ENCODE measurements at regions not wholly inside any gene's neighbourhood (a gene's known extent, or its start where the extent isn't known, plus 50 kb on each side); places are given as distances from the start of the nearest gene placed in this dataset.

DNA sequence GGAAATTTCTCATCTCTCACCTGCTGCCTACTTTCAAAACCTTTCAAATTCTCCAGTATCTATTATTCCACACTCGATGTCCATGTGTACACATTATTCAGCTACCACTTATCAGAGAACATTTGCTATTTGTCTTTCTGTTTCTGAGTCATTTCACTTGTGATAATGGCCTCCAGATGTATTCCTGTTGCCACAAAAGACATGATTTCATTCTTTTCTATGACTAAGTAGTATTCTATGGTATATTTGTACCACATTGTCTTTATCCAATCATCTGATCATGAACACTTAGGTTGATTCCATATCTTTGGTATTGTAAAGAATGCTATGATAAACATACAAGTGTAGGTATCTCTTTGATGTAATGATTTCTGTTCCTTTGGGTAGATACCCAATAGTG is 310.1 kb upstream of the SPOCK3 start:
- H3K4me3 ChIP-seq = no peak overlapping the region
- ATAC-seq (no peak), DNase-seq (no peak)
- H3K9me3 ChIP-seq = peaks cover 0 to 25% (median 0%) of the 10 kb centered on the region in 12 donors
- H3K27me3 ChIP-seq = no peaks in the 10 kb centered on the region
- WGBS, 4 donors = 51 to 74% (median 63%) methylated on average over 1 of the region's 1 CpG
- TF ChIP-seq CTCF (IDR thresholded peaks at IDR 0.05) = no peak
- TF ChIP-seq POLR2A (IDR thresholded peaks at IDR 0.05) = no peak
- intact Hi-C loops (cut with DNase I) = no loop called here
- no peaks in the 10 kb centered on the region for H3K36me3 ChIP-seq
- no peaks in the 10 kb centered on the region for H3K4me1 ChIP-seq
- H3K27ac ChIP-seq = no peak overlapping the region

GRCh38 chr4:167550021-167550420 is 315.7 kb upstream of the SPOCK3 start:
- TF ChIP-seq CTCF (IDR thresholded peaks at IDR 0.05) (no peak), POLR2A (IDR thresholded peaks at IDR 0.05) (no peak)

GRCh38 chr4:167555338-167556022 is 321.2 kb upstream of the SPOCK3 start:
- peaks cover 0 to 16% (median 3%) of the 10 kb centered on the region in 12 donors for H3K9me3 ChIP-seq
- intact Hi-C loops (cut with DNase I) = no loop called here
- no peak for ATAC-seq

More at GRCh38 chr4:167550021-167550420, 315.7 kb upstream of the SPOCK3 start:
- Histone ChIP-seq H3K4me3 (no peak overlapping the region), H3K36me3 (no peaks in the 10 kb centered on the region), H3K27me3 (no peaks in the 10 kb centered on the region), H3K4me1 (no peaks in the 10 kb centered on the region), H3K27ac (no peak overlapping the region), H3K9me3 (peaks cover 0 to 12% (median 0%) of the 10 kb centered on the region in 12 donors)
- intact Hi-C loops (cut with DNase I) = no loop called here
- no peak for DNase-seq
- ATAC-seq = no peak
- 21 to 33% (median 32%) methylated on average over 5 of the region's 5 CpGs for WGBS, 4 donors

GRCh38 chr4:167578906-167579305 is 344.6 kb upstream of the SPOCK3 start:
- TF ChIP-seq POLR2A (IDR thresholded peaks at IDR 0.05) (no peak), CTCF (IDR thresholded peaks at IDR 0.05) (no peak)
- H3K27me3 ChIP-seq = no peaks in the 10 kb centered on the region
- intact Hi-C loops (cut with DNase I) = no loop called here
- peaks cover 0 to 59% (median 10%) of the 10 kb centered on the region in 12 donors for H3K9me3 ChIP-seq
- ATAC-seq (no peak), DNase-seq (no peak)
- H3K4me3 ChIP-seq = no peak overlapping the region
- WGBS, 4 donors = 12 to 16% (median 14%) methylated on average over 2 of the region's 2 CpGs
- H3K36me3 ChIP-seq = no peaks in the 10 kb centered on the region
- no peak overlapping the region for H3K27ac ChIP-seq
- H3K4me1 ChIP-seq = no peaks in the 10 kb centered on the region

More at GRCh38 chr4:167555338-167556022, 321.2 kb upstream of the SPOCK3 start:
- no peak overlapping the region for H3K27ac ChIP-seq
- TF ChIP-seq POLR2A (IDR thresholded peaks at IDR 0.05) (no peak), CTCF (IDR thresholded peaks at IDR 0.05) (no peak)
- no peaks in the 10 kb centered on the region for H3K4me1 ChIP-seq
- WGBS, 4 donors = 70 to 84% (median 83%) methylated on average over 3 of the region's 3 CpGs
- no peak for DNase-seq
- no peaks in the 10 kb centered on the region for H3K36me3 ChIP-seq
- H3K27me3 ChIP-seq = no peaks in the 10 kb centered on the region
- H3K4me3 ChIP-seq = no peak overlapping the region

All from heart left ventricle (tissue), 16 donors.